GM21825 (cell line): ENCODE measurements at regions not wholly inside any gene's neighbourhood (a gene's known extent, or its start where the extent isn't known, plus 50 kb on each side); places are given as distances from the start of the nearest gene placed in this dataset.

ENCODE experiments used
- ATAC-seq: cut with Tn5 transposase; IDR thresholded peaks from one replicate; pipeline ENCODE4 v1.9.1; 2021; ENCODE audit warnings: mild to moderate bottlenecking, moderate library complexity; ENCODE audit not compliant: unreplicated experiment

DNA sequence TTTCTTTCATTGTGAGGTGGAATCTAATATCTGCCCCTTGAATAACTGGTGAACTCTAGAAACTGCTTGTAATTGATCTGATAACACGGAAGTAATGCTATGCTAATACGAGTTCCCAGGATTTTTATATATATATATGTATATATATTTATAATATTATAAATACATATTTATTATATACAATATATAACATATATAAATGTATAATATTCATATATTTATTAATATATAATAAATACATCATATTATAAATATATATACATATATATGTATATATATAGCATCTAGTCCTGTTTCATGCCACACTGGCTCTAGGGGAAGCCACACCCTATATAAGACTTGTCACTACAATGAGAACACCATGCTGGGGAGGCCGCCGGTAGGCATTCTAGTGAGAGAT, 156.7 kb upstream of the CDH19 start:
- ATAC-seq = no peak

DNA sequence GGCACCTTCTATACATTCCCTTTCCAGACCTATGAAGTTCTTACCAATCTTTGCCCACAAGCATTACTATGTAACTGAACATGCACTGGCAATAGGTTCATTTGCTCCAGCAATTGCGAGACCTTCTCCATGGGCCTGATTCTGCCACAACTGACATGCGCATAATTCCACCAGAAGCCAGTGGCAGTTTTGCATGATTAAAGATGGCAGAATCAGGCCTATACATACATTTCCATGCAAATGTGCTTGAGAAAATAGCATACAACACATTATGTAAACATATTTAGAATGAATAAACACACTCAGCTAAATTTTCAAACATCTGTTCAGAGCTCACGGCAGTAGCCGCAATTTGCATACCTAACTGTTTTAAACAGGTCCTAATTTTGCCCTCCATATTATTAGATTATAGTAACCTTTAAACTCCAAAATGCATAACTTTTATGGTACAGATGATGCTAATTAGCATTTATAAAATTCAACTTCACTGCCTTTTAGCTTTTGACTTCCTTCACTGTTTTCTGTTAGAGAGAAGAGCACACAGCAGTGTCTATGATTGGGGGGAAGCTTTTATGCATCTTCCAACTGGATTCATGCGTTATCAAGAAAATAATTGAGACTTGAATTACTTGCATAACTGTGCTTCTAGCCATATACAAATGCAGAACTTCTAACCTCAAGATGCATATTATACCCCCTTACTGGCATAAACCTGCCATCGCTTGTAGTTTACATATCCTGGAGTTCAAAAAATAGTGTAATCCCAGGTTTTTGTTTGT, 155.3 kb upstream of the CDH19 start:
- ATAC-seq = no peak

GRCh38 chr18:66757946-66758345, 154.1 kb upstream of the CDH19 start:
- no peak for ATAC-seq

DNA sequence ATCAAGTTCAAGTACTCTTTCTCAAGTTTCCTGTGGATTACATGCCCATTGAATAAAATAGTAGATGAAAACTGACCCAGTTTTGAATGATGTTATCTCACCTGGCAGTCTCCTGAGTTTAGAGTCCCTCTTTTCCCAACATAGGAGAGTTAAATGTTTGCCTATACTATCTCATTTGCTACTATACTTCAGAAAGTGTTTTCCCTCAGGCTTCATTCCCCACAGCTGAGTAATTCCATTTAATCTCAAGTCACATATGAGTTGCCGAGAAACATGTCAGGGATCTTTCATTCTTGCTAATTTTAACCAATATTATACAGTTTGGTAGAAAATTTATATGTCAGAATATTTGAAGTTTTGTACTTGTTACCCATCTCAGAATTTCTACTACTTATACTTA, 150.4 kb upstream of the CDH19 start:
- no peak for ATAC-seq

DNA sequence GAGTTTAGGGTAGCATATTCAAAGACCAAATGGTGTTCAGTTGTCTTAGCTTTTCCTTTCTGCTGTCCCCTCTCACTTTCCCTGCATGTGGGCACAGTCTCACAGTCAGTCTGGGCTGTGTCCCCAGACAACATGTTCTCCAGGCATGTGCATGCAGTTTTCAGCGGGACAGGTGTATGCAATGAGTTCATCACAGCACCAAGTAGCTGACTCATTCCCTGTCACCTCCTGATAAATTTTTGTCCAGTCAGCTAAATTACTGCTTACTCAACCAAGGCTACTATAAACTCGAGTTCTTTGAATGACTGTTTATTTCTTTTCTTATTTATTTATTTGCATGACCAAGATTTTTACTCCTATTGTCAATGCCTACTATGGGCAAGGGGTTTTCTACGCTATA, 148.8 kb upstream of the CDH19 start:
- ATAC-seq = no peak

DNA sequence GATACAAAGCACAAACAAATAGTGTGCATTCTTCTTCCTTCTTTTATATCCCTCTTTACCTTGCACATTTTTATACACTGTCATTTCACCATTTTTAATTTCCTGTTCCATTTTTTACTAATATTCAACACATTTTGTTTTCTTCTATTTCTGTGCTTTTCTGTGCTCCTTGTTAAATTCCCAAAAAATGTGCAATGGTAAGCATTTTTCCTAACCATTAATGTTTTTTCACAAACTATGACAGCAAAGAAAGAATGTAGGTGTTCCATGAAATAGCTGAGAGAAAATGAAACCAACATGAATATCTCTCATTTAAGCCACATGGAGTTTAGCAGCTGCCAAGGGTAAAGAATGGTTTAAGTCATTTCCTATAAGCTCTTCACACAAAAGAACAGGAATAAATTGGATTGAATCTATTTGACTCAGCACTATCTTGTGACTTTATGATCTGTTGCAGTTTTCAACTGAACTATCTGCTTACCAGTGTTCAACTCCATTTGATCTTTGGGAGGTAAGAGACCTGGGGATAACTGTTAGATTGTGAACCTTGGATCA, 145.7 kb upstream of the CDH19 start:
- ATAC-seq = no peak

DNA sequence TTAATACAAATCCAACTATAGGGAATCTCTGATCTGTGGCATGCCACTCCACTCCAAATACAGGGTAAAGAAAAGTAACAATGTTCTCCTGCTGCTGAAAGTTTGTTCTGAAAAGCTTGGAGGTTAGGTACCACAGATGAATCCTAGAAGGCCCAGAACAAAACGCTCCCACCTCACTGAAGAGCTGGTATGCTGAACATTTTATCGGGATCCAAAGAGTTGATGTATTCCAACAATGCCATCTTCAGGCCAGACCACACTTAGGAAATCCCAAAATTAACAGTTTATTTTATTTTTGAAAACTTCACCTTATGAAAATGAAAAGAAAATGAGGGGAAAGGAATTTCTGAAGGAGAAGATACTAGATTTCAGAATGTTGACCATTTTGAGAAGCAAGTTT, 145.1 kb upstream of the CDH19 start:
- ATAC-seq = no peak

DNA sequence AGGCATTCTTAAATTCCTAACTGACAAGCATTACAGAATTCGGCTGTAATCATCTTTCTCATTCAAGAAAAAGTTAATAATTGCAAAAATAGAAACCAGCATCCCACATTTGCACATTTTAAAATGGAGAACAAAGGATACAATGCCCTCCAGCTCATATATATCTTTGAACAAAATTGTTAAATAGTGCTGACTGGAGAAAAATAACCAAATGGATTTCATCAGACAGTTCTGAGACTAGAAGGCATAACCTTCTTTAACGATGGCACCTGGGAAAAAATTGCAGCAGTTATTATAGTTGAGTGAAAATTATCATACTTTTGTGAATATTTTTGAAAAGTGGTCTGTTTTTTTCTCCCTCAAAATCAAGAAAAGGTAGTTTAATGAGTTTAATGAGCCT, 138.9 kb upstream of the CDH19 start:
- ATAC-seq = no peak

GRCh38 chr18:66735933-66736332, 132.0 kb upstream of the CDH19 start:
- no peak for ATAC-seq

DNA sequence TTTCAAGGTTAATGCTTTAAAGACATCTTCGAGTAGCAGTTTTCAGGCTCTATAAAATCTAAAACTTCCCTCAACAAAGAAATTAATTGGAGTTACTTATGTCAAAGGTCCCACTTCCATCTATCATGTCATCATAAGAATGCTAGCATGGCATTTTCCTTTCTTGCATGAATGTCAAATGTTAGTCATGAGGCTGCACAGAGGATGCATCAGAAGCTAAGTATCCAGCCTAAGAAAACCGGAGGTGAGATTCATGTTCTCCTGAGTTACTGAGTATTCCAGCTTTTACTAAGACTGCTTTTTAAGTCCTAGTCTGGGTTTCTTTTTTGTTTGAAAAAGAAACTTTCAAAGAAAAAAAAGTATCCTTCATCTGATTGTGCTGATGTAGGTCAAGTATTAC, 130.6 kb upstream of the CDH19 start:
- ATAC-seq = no peak

- no peak for ATAC-seq
Observed at GRCh38 chr18:66731890-66732289, 128.0 kb upstream of the CDH19 start.

GRCh38 chr18:66729442-66730239, 125.8 kb upstream of the CDH19 start:
- no peak for ATAC-seq

GRCh38 chr18:66728951-66729350, 125.1 kb upstream of the CDH19 start:
- no peak for ATAC-seq

GRCh38 chr18:66727991-66728390, 124.1 kb upstream of the CDH19 start:
- no peak for ATAC-seq

DNA sequence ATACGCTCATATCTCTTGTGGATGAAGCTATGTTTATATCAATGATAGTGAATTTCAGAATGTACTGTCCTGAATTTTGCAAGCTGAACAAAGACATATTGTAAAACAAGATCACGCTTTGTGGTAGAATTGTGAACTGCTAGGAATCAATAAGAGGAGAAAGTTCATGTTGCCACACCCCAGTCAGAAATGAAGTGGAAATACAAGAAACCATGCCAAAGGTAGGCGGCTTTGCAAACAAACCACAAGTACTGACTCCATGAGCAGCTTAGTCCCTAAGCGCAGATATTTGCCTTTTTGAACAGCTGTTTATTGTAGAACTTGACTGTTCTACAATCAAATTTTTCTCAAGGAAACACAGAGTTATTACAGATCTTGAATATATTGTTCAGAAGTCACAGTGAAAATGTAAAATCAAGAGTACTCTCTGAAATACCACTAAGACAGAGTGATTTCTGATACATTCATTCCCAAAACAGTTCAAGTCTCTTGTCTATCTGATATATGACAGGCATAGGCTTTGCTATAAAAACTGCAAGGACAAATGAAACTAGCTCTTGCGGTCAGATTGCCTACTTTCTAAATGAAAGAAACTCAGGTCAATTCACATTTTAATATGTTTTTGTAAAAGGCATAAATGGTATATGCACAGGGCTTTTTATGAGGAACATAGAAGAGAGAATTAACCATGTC, 120.9 kb upstream of the CDH19 start:
- ATAC-seq = no peak

GRCh38 chr18:66722671-66723070, 118.8 kb upstream of the CDH19 start:
- no peak for ATAC-seq

DNA sequence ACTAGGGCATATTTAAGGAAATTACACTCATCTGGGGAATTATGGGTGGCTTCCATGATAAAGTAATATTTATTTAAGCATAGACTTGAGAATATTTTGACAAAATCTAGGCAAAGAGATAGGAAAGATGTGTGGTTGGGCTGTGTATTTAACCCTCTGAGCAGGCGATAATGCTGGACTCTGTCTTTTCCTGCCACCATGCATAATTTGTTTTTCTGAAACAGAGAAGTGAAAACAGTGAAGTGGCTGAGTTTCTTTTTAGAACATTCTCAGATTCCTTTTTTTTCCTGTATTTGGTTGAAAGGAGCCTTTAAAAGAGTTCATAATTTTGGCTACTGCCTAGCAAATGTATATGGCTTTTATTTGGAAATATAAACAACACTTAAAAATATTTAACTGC, 104.8 kb upstream of the CDH19 start:
- no peak for ATAC-seq

- ATAC-seq = no peak
Observed at GRCh38 chr18:66707473-66707872, 103.6 kb upstream of the CDH19 start.

- ATAC-seq = no peak
Observed at GRCh38 chr18:66695281-66695680, 91.4 kb upstream of the CDH19 start.

GRCh38 chr18:66694852-66695251, 91.0 kb upstream of the CDH19 start:
- no peak for ATAC-seq

DNA sequence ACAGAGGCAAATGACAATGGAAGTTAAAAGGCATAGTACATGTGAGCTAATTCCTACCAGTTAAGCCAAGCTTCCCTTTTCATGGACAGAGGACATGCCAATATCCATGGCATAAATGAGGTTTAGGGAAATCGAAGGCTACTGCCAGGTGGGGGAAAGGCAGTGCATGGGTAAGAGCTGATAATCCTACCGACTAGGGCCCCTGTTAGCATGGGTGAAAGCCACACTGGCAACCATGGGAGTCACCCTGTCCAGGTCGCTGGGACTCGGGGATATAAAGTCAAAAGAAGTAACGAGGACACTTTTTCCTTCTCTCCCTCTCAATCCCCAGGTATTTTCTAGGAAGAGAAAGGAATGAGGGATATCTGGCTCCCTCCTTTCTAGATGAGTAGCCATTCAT, 83.7 kb upstream of the CDH19 start:
- no peak for ATAC-seq
